A673 (cell line): ENCODE measurements at regions not wholly inside any gene's neighbourhood (a gene's known extent, or its start where the extent isn't known, plus 50 kb on each side); places are given as distances from the start of the nearest gene placed in this dataset.

Experiments
- EZH2 ChIP-seq: fragments of 200-600 bp; sonication (generic); IDR thresholded peaks from 2 replicates; pipeline ENCODE4 v1.6.1; 2017; ENCODE audit warnings: borderline replicate concordance, low read depth, mild to moderate bottlenecking, mixed read lengths, antibody characterized with exemption, low read length; ENCODE audit not compliant: poor library complexity, severe bottlenecking
- TF ChIP-seq, protein P1 (sequence below): fragments of 300-800, 200-600 bp; sonication (generic); conservative IDR thresholded peaks from 2 replicates; pipeline ENCODE4 v1.5.1; 2017; ENCODE audit warnings: low read depth, mild to moderate bottlenecking, antibody characterized with exemption, low read length, moderate library complexity, mixed read lengths

GRCh38 chr15:98403569-98403968 lies 244.8 kb upstream of the IGF1R start:
- TF ChIP-seq, protein P1, sequence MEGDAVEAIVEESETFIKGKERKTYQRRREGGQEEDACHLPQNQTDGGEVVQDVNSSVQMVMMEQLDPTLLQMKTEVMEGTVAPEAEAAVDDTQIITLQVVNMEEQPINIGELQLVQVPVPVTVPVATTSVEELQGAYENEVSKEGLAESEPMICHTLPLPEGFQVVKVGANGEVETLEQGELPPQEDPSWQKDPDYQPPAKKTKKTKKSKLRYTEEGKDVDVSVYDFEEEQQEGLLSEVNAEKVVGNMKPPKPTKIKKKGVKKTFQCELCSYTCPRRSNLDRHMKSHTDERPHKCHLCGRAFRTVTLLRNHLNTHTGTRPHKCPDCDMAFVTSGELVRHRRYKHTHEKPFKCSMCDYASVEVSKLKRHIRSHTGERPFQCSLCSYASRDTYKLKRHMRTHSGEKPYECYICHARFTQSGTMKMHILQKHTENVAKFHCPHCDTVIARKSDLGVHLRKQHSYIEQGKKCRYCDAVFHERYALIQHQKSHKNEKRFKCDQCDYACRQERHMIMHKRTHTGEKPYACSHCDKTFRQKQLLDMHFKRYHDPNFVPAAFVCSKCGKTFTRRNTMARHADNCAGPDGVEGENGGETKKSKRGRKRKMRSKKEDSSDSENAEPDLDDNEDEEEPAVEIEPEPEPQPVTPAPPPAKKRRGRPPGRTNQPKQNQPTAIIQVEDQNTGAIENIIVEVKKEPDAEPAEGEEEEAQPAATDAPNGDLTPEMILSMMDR = no peak
- TF ChIP-seq EZH2 = no peak
